ENCODE measurements at regions not wholly inside any gene's neighbourhood (a gene's known extent, or its start where the extent isn't known, plus 50 kb on each side); places are given as distances from the start of the nearest gene placed in this dataset.
A peak's percentile ranks its signal among the peaks of the same experiment; 100 is the strongest.
"Not testable (repeated sequence)": the region's sequence is repeated elsewhere in the genome, so short reads cannot be mapped to it uniquely, and the experiment has no call there.

GRCh38 chr3:24006-24405 lies 172.6 kb upstream of the CHL1 start:
- intact Hi-C loops (cut with DNase I) = no loop called here
- TF ChIP-seq POLR2A (IDR thresholded peaks at IDR 0.05) = no peak
- TF ChIP-seq, protein P1, sequence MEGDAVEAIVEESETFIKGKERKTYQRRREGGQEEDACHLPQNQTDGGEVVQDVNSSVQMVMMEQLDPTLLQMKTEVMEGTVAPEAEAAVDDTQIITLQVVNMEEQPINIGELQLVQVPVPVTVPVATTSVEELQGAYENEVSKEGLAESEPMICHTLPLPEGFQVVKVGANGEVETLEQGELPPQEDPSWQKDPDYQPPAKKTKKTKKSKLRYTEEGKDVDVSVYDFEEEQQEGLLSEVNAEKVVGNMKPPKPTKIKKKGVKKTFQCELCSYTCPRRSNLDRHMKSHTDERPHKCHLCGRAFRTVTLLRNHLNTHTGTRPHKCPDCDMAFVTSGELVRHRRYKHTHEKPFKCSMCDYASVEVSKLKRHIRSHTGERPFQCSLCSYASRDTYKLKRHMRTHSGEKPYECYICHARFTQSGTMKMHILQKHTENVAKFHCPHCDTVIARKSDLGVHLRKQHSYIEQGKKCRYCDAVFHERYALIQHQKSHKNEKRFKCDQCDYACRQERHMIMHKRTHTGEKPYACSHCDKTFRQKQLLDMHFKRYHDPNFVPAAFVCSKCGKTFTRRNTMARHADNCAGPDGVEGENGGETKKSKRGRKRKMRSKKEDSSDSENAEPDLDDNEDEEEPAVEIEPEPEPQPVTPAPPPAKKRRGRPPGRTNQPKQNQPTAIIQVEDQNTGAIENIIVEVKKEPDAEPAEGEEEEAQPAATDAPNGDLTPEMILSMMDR (IDR thresholded peaks at IDR 0.05) = no peak

DNA sequence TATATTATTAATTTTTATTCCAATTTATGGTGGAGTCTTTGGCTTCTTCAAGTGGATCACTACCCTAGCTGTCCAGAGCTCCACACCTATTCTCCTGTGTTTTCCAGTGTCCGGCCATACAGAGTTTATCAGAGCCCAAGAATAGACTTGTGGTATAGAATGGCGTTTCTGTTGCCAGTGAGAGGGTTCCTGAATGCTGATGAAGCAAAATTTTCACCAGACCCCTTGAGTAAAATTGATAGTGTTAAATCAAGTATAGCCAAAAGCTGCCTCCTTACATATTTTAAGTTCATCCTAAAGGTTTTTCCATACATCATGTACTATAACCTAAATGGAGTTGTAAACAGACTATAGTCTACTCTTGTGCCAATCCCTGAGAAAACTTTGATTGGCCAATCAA lies 171.5 kb upstream of the CHL1 start:
- Histone ChIP-seq H3K36me3 (replicated peaks in 1 of 2; ENCODE audit: insufficient read depth in 1 of 2, low read depth in 2 of 2) (no peaks in the 10 kb centered on the region), H3K4me1 (no peaks in the 10 kb centered on the region), H3K27me3 (no peaks in the 10 kb centered on the region), H3K9me3 (no peaks in the 10 kb centered on the region), H3K4me3 (no peak overlapping the region), H3K27ac (no peak overlapping the region)
- WGBS, 2 donors = 38 to 40% methylated on average over 2 of the region's 2 CpGs
- DNase-seq = no peak
- intact Hi-C loops (cut with DNase I) = no loop called here
- TF ChIP-seq, protein P1 (IDR thresholded peaks at IDR 0.05) = no peak
- TF ChIP-seq POLR2A (IDR thresholded peaks at IDR 0.05) = no peak
- ATAC-seq = no peak

More at GRCh38 chr3:24006-24405, 172.6 kb upstream of the CHL1 start:
- H3K27ac ChIP-seq = no peak overlapping the region
- H3K4me3 ChIP-seq = no peak overlapping the region
- DNase-seq (no peak), ATAC-seq (no peak)
- H3K4me1 ChIP-seq = no peaks in the 10 kb centered on the region
- no peaks in the 10 kb centered on the region for H3K36me3 ChIP-seq (replicated peaks in 1 of 2; ENCODE audit: insufficient read depth in 1 of 2, low read depth in 2 of 2)
- no peaks in the 10 kb centered on the region for H3K27me3 ChIP-seq
- 44 to 49% methylated on average over 3 of the region's 3 CpGs for WGBS, 2 donors
- no peaks in the 10 kb centered on the region for H3K9me3 ChIP-seq

- WGBS, 2 donors = 58 to 61% methylated on average over 1 of the region's 1 CpG
- H3K4me1 ChIP-seq; H3K27me3 ChIP-seq; H3K4me3 ChIP-seq; ATAC-seq; DNase-seq; H3K27ac ChIP-seq; intact Hi-C loops (cut with DNase I); H3K36me3 ChIP-seq (replicated peaks in 1 of 2; ENCODE audit: insufficient read depth in 1 of 2, low read depth in 2 of 2); H3K9me3 ChIP-seq: not testable (repeated sequence)
Measured at GRCh38 chr3:35985-36384, 160.6 kb upstream of the CHL1 start.

DNA sequence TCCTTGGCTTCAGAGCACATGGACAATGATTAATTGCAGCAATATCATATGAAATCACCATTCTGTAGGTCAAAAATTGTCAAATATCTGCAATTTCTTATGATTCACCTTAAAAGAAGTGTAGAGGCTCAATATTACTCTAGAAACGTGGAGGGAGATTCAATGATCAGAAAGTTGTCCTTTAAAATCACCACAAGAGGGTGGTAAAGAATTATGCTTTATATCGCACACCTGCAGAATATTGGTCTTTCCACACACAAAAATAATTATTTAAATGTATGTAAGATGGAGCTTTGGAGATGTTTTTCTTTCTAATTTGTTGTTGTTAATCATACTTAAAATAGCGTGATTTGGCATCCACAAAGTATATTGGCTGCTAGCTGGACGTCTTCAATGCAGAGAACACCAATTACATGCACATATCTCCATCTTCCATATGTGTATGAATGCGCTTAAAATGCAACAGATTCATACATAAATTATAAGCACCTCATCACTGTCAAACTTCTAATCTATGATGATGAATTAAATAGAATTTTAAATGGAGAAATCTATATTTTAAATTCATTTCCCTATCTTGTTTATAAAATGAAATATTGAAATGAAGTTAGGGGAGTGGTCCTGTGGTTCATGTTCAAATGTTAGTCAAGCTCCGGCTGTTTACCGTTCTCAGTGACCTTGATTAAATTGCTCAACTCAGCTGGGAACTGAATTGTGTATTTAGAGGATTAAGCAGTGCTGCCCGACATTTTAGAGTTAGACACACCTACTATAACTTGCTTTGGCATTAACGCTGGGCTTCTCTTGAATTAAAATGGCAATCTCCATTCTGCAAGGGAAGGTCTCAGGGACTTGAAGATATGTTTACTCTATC lies 153.5 kb upstream of the CHL1 start:
- ATAC-seq; H3K27me3 ChIP-seq; H3K36me3 ChIP-seq (replicated peaks in 1 of 2; ENCODE audit: insufficient read depth in 1 of 2, low read depth in 2 of 2); intact Hi-C loops (cut with DNase I); H3K4me3 ChIP-seq; H3K4me1 ChIP-seq; DNase-seq; H3K9me3 ChIP-seq; H3K27ac ChIP-seq: not testable (repeated sequence)
- 23 to 24% methylated on average over 9 of the region's 9 CpGs for whole genome bisulfite sequencing, 2 donors
- TF ChIP-seq, protein P1 (IDR thresholded peaks at IDR 0.05) = peak in 6 of 7 experiments; percentile 13 to 62 (median 48)

DNA sequence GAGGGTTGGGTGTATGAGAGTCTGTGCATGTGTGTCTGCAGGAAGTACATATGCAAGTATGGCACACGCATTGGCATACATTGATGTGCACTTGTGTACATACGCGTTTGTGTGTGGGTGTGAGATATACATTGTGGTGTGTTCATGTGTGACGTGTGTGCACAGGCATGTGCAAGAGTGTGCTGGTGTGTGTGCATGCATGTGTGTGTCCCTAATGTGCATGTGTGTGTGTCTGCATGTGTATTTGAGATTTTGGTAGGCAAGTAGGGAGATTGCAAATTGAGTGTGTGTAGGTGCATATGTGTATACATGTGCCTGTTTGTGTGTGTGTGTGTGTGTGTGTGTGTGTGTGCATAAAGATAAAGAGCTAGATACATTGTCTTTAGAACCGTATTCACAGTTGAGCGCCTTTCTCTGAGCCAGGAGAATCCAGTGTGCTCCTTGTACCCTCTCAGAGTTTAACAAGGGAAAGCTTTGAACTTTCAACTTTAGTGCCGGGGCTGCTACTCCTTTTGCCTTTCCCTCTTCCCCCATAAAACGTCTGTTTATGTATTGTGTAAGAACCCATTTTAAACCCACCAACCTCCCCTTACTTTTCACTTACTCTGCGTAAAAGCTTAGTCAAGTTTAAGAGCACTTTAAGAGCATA lies 152.4 kb upstream of the CHL1 start:
- H3K9me3 ChIP-seq = no peaks in the 10 kb centered on the region
- no peak for DNase-seq
- no peaks in the 10 kb centered on the region for H3K36me3 ChIP-seq (replicated peaks in 1 of 2; ENCODE audit: insufficient read depth in 1 of 2, low read depth in 2 of 2)
- WGBS, 2 donors = 53 to 69% methylated on average over 9 of the region's 9 CpGs
- H3K27ac ChIP-seq = no peak overlapping the region
- no peaks in the 10 kb centered on the region for H3K27me3 ChIP-seq
- no peak for ATAC-seq
- intact Hi-C loops (cut with DNase I) = no loop called here
- H3K4me1 ChIP-seq = no peaks in the 10 kb centered on the region
- H3K4me3 ChIP-seq = no peak overlapping the region
- TF ChIP-seq, protein P1 (IDR thresholded peaks at IDR 0.05) = no peak
- TF ChIP-seq POLR2A (IDR thresholded peaks at IDR 0.05) = no peak

DNA sequence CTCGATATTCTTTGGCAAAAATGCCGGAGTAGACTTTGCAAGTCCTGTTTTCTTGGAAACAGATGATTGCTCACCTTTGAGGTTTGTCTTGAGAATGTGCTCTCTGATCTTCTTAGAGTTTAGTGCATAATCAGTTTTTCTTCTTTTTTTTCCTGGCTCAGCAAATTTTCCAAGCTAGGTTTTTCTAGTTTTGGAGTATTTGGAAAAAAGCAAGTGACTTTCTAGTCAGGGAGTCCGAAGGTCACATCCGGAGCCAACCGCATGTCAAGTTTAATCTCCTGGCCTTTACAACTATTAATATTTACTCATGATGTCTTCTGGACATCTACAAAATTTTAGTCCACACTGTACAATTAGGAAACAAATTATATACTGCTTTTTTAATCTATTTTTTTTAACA lies 151.6 kb upstream of the CHL1 start:
- ATAC-seq; intact Hi-C loops (cut with DNase I): not testable (repeated sequence)
- WGBS, 2 donors = 36 to 43% methylated on average over 5 of the region's 5 CpGs

More for the DNA sequence above, 151.6 kb upstream of the CHL1 start:
- not testable (repeated sequence) for H3K27ac ChIP-seq; H3K27me3 ChIP-seq; DNase-seq; H3K36me3 ChIP-seq (replicated peaks in 1 of 2; ENCODE audit: insufficient read depth in 1 of 2, low read depth in 2 of 2); H3K4me3 ChIP-seq; H3K4me1 ChIP-seq; H3K9me3 ChIP-seq
